ENCODE measurements at regions not wholly inside any gene's neighbourhood (a gene's known extent, or its start where the extent isn't known, plus 50 kb on each side); places are given as distances from the start of the nearest gene placed in this dataset.

DNA sequence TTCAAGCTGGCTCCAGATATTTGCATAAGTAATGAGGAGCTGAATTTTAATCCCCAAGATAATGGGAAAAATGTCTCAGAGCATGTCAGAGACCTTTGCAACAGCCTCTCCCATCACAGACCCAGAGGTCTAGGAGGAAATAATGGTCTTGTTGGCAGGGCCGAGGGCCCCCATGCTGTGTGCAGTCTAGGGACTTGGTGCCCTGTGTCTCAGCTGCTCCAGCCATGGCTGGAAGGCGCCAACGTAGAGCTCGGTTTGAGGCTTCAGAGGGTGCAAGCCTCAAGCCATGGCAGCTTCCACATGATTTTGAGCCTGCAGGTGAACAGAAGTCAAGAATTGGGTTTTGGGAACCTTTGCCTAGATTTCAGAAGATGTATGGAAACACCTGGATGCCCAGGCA lies 134.7 kb downstream of the LYPLAL1 start:
- Histone ChIP-seq H3K27ac (ENCODE audit: low read depth in 2 of 2, low read length in 1 of 2) (no peak overlapping the region), H3K4me3 (ENCODE audit: low read depth in 1 of 2, low read length in 2 of 2) (no peak overlapping the region), H3K27me3 (ENCODE audit: control insufficient read depth in 1 of 2, insufficient read depth in 2 of 2, low read length in 2 of 2) (no peaks in the 10 kb centered on the region), H3K36me3 (ENCODE audit: control insufficient read depth in 2 of 2, insufficient read depth in 2 of 2, low read length in 1 of 2) (no peaks in the 10 kb centered on the region), H3K4me1 (ENCODE audit: control insufficient read depth in 2 of 2, insufficient read depth in 2 of 2, low read length in 1 of 2) (no peaks in the 10 kb centered on the region), H3K9me3 (ENCODE audit: control insufficient read depth in 2 of 2, insufficient read depth in 1 of 2, low read depth in 1 of 2, low read length in 1 of 2) (peaks cover 0 to 4% of the 10 kb centered on the region in 2 donors)
- 94 to 98% methylated on average over 4 of the region's 4 CpGs for WGBS, 2 donors

- WGBS, 2 donors: 70 to 73% methylated on average over 9 of the region's 9 CpGs
- Histone ChIP-seq H3K4me3 (ENCODE audit: low read depth in 1 of 2, low read length in 2 of 2) (no peak overlapping the region), H3K36me3 (ENCODE audit: control insufficient read depth in 2 of 2, insufficient read depth in 2 of 2, low read length in 1 of 2) (no peaks in the 10 kb centered on the region), H3K9me3 (ENCODE audit: control insufficient read depth in 2 of 2, insufficient read depth in 1 of 2, low read depth in 1 of 2, low read length in 1 of 2) (peaks cover 0 to 4% of the 10 kb centered on the region in 2 donors), H3K27ac (ENCODE audit: low read depth in 2 of 2, low read length in 1 of 2) (no peak overlapping the region), H3K27me3 (ENCODE audit: control insufficient read depth in 1 of 2, insufficient read depth in 2 of 2, low read length in 2 of 2) (no peaks in the 10 kb centered on the region), H3K4me1 (ENCODE audit: control insufficient read depth in 2 of 2, insufficient read depth in 2 of 2, low read length in 1 of 2) (no peaks in the 10 kb centered on the region)
Observed at GRCh38 chr1:219304227-219305226, 130.8 kb downstream of the LYPLAL1 start.

GRCh38 chr1:219302697-219303096 lies 129.0 kb downstream of the LYPLAL1 start:
- WGBS, 2 donors: 52 to 66% methylated on average over 1 of the region's 1 CpG
- Histone ChIP-seq H3K9me3 (ENCODE audit: control insufficient read depth in 2 of 2, insufficient read depth in 1 of 2, low read depth in 1 of 2, low read length in 1 of 2) (no peaks in the 10 kb centered on the region), H3K4me1 (ENCODE audit: control insufficient read depth in 2 of 2, insufficient read depth in 2 of 2, low read length in 1 of 2) (no peaks in the 10 kb centered on the region), H3K27ac (ENCODE audit: low read depth in 2 of 2, low read length in 1 of 2) (no peak overlapping the region), H3K27me3 (ENCODE audit: control insufficient read depth in 1 of 2, insufficient read depth in 2 of 2, low read length in 2 of 2) (no peaks in the 10 kb centered on the region), H3K36me3 (ENCODE audit: control insufficient read depth in 2 of 2, insufficient read depth in 2 of 2, low read length in 1 of 2) (no peaks in the 10 kb centered on the region), H3K4me3 (ENCODE audit: low read depth in 1 of 2, low read length in 2 of 2) (no peak overlapping the region)

GRCh38 chr1:219299420-219299819 lies 125.7 kb downstream of the LYPLAL1 start:
- Histone ChIP-seq H3K27ac (ENCODE audit: low read depth in 2 of 2, low read length in 1 of 2) (no peak overlapping the region), H3K4me3 (ENCODE audit: low read depth in 1 of 2, low read length in 2 of 2) (no peak overlapping the region), H3K36me3 (ENCODE audit: control insufficient read depth in 2 of 2, insufficient read depth in 2 of 2, low read length in 1 of 2) (no peaks in the 10 kb centered on the region), H3K4me1 (ENCODE audit: control insufficient read depth in 2 of 2, insufficient read depth in 2 of 2, low read length in 1 of 2) (no peaks in the 10 kb centered on the region), H3K27me3 (ENCODE audit: control insufficient read depth in 1 of 2, insufficient read depth in 2 of 2, low read length in 2 of 2) (no peaks in the 10 kb centered on the region), H3K9me3 (ENCODE audit: control insufficient read depth in 2 of 2, insufficient read depth in 1 of 2, low read depth in 1 of 2, low read length in 1 of 2) (peaks cover 0 to 2% of the 10 kb centered on the region in 2 donors)
- WGBS, 2 donors: 85 to 89% methylated on average over 4 of the region's 4 CpGs

DNA sequence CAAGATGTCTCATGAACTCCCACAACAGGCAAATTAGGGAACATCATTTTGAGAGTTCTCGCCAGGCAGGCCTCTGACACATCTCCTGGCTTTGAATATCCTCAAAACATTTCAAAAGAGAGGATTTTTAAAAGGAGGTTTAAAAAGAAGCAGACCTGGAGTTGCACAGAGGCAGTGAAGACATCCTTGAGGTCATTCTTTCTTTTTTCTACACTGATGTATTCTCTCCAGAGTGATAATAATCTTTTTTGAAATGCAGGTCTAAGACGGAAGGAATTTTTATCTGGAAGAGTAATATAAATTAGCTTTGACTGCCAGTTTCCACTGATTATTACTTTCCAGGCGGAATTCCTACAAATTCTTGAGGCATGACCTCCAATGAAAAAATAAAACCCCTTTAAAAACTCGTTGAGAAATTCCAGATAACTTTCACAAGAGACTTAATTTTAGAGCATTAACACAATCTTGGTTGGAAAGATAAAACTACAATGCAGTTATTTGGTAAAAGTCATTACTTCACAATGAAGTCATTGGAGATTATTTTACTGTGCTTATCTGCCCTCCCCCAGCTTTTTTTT lies 125.0 kb downstream of the LYPLAL1 start:
- Histone ChIP-seq H3K27ac (ENCODE audit: low read depth in 2 of 2, low read length in 1 of 2) (no peak overlapping the region), H3K4me3 (ENCODE audit: low read depth in 1 of 2, low read length in 2 of 2) (no peak overlapping the region), H3K36me3 (ENCODE audit: control insufficient read depth in 2 of 2, insufficient read depth in 2 of 2, low read length in 1 of 2) (no peaks in the 10 kb centered on the region), H3K9me3 (ENCODE audit: control insufficient read depth in 2 of 2, insufficient read depth in 1 of 2, low read depth in 1 of 2, low read length in 1 of 2) (peaks cover 0 to 2% of the 10 kb centered on the region in 2 donors), H3K27me3 (ENCODE audit: control insufficient read depth in 1 of 2, insufficient read depth in 2 of 2, low read length in 2 of 2) (peaks cover 0 to 2% of the 10 kb centered on the region in 2 donors), H3K4me1 (ENCODE audit: control insufficient read depth in 2 of 2, insufficient read depth in 2 of 2, low read length in 1 of 2) (no peaks in the 10 kb centered on the region)
- WGBS, 2 donors: 62 to 66% methylated on average over 4 of the region's 4 CpGs

DNA sequence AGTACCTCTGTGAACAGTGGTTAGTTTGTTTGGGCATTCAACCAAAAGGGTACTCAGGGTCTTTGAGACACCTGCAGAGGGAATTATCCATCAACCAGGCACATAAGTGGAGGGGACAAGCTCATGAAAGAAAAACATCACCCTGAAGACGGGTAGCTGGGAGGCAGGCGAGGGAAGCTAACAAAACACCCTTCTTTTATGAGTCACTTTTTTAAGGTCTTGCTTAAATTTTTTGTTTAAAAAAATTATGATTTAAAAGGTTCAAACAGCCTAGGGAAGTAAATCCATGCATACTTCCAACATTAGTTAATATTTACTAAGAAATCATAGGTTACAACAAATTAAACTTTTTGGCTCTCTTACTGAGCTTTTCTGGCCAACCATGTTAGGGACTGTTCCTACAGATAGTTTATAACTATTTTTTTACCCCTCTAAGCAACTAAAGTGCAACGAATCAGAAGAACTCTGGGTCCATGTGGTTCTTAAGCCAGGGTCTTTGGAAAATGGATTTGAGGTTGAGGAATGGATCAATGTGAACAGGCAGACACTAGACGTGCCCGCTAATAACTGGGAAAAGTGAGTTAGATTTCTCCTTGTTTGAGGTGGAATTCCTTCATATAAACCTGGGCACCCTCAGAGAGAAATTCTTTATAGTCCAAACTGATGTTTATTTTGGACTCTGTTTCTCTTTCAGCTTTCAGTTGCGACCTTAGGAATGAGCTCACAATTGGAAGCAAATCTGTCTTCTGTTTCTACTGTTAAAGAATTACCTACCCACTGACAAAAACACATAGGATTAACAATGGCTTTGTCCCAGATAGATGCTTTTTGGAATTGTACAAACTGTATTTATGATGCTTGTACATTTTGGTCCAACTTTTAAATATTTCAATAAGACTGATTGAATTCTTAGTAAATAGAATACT lies 123.0 kb downstream of the LYPLAL1 start:
- H3K27ac ChIP-seq (ENCODE audit: low read depth in 2 of 2, low read length in 1 of 2): no peak overlapping the region
- H3K4me3 ChIP-seq (ENCODE audit: low read depth in 1 of 2, low read length in 2 of 2): no peak overlapping the region
- H3K4me1 ChIP-seq (ENCODE audit: control insufficient read depth in 2 of 2, insufficient read depth in 2 of 2, low read length in 1 of 2): no peaks in the 10 kb centered on the region
- 51 to 65% methylated on average over 6 of the region's 6 CpGs for WGBS, 2 donors
- H3K36me3 ChIP-seq (ENCODE audit: control insufficient read depth in 2 of 2, insufficient read depth in 2 of 2, low read length in 1 of 2): no peaks in the 10 kb centered on the region
- peaks cover 0 to 2% of the 10 kb centered on the region in 2 donors for H3K9me3 ChIP-seq (ENCODE audit: control insufficient read depth in 2 of 2, insufficient read depth in 1 of 2, low read depth in 1 of 2, low read length in 1 of 2)
- H3K27me3 ChIP-seq (ENCODE audit: control insufficient read depth in 1 of 2, insufficient read depth in 2 of 2, low read length in 2 of 2): peaks cover 0 to 2% of the 10 kb centered on the region in 2 donors

GRCh38 chr1:219294251-219294650 lies 120.6 kb downstream of the LYPLAL1 start:
- H3K27me3 ChIP-seq (ENCODE audit: control insufficient read depth in 1 of 2, insufficient read depth in 2 of 2, low read length in 2 of 2): peaks cover 0 to 2% of the 10 kb centered on the region in 2 donors
- peaks cover 0 to 2% of the 10 kb centered on the region in 2 donors for H3K9me3 ChIP-seq (ENCODE audit: control insufficient read depth in 2 of 2, insufficient read depth in 1 of 2, low read depth in 1 of 2, low read length in 1 of 2)
- H3K27ac ChIP-seq (ENCODE audit: low read depth in 2 of 2, low read length in 1 of 2): no peak overlapping the region
- no peaks in the 10 kb centered on the region for H3K4me1 ChIP-seq (ENCODE audit: control insufficient read depth in 2 of 2, insufficient read depth in 2 of 2, low read length in 1 of 2)
- no peak overlapping the region for H3K4me3 ChIP-seq (ENCODE audit: low read depth in 1 of 2, low read length in 2 of 2)
- H3K36me3 ChIP-seq (ENCODE audit: control insufficient read depth in 2 of 2, insufficient read depth in 2 of 2, low read length in 1 of 2): no peaks in the 10 kb centered on the region

DNA sequence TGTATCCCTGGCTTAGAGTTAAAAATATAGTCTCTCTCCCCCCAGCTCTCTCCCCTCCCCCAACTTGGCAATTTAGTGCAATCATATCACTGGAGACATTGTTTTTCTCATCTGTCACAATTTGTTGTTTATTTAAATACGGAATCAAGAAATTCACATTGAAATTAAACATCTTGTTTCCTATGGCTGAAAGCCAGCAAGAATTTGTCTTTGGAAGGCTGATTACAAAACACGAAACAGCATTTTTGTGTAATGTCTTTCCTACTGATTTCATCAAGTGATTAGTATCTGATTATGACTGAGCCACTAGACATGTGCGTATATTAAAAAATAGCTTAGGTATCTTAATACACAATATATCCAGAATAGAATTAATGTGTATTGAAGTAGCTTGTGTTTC lies 119.7 kb downstream of the LYPLAL1 start:
- Histone ChIP-seq H3K9me3 (ENCODE audit: control insufficient read depth in 2 of 2, insufficient read depth in 1 of 2, low read depth in 1 of 2, low read length in 1 of 2) (peaks cover 0 to 2% of the 10 kb centered on the region in 2 donors), H3K27me3 (ENCODE audit: control insufficient read depth in 1 of 2, insufficient read depth in 2 of 2, low read length in 2 of 2) (peaks cover 0 to 2% of the 10 kb centered on the region in 2 donors), H3K4me1 (ENCODE audit: control insufficient read depth in 2 of 2, insufficient read depth in 2 of 2, low read length in 1 of 2) (no peaks in the 10 kb centered on the region), H3K36me3 (ENCODE audit: control insufficient read depth in 2 of 2, insufficient read depth in 2 of 2, low read length in 1 of 2) (no peaks in the 10 kb centered on the region), H3K27ac (ENCODE audit: low read depth in 2 of 2, low read length in 1 of 2) (no peak overlapping the region), H3K4me3 (ENCODE audit: low read depth in 1 of 2, low read length in 2 of 2) (no peak overlapping the region)
- 72% methylated on average over 3 of the region's 3 CpGs for WGBS, 2 donors

DNA sequence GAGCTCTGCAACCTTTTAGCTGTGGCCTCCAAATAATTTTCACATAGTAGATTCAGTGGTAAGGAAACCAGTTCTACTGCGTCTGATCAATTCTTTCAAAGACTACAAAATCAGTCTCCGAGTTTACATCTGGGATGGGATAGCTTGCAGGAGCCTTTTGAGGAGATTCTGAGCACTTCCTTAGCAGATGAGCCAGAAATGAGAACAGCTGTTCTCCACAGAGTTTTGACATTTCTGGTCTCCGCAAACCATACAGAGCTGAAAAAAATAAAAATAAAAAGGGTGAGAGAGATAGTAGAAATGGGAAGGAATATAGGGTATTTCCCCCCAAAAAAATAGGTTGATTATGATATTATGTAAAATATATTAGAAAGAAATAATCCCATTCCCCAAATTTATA lies 119.3 kb downstream of the LYPLAL1 start:
- Histone ChIP-seq H3K27ac (ENCODE audit: low read depth in 2 of 2, low read length in 1 of 2) (no peak overlapping the region), H3K9me3 (ENCODE audit: control insufficient read depth in 2 of 2, insufficient read depth in 1 of 2, low read depth in 1 of 2, low read length in 1 of 2) (peaks cover 0 to 2% of the 10 kb centered on the region in 2 donors), H3K27me3 (ENCODE audit: control insufficient read depth in 1 of 2, insufficient read depth in 2 of 2, low read length in 2 of 2) (peaks cover 0 to 2% of the 10 kb centered on the region in 2 donors), H3K4me3 (ENCODE audit: low read depth in 1 of 2, low read length in 2 of 2) (no peak overlapping the region), H3K4me1 (ENCODE audit: control insufficient read depth in 2 of 2, insufficient read depth in 2 of 2, low read length in 1 of 2) (no peaks in the 10 kb centered on the region), H3K36me3 (ENCODE audit: control insufficient read depth in 2 of 2, insufficient read depth in 2 of 2, low read length in 1 of 2) (no peaks in the 10 kb centered on the region)
- 82 to 91% methylated on average over 3 of the region's 3 CpGs for WGBS, 2 donors
